Parathyroid adenoma (tissue), 2 donors: ENCODE measurements at regions not wholly inside any gene's neighbourhood (a gene's known extent, or its start where the extent isn't known, plus 50 kb on each side); places are given as distances from the start of the nearest gene placed in this dataset.

ENCODE experiments used
- H2AFZ ChIP-seq: fragments of 300-600 bp; sonication (generic); one replicate; pipeline ENCODE4 v1.7.0; 2017; ENCODE audit warnings: antibody characterized with exemption, mild to moderate bottlenecking
- H3K27ac ChIP-seq: fragments of 300-600 bp; sonication (generic); one replicate; pipeline ENCODE4 v1.7.0; 2017
- H3K27me3 ChIP-seq: fragments of 300-600 bp; sonication (generic); one replicate; pipeline ENCODE4 v1.7.0; 2017; ENCODE audit warnings: low read length; ENCODE audit not compliant: control insufficient read depth, insufficient read depth
- H3K36me3 ChIP-seq: fragments of 300-600 bp; sonication (generic); one replicate; pipeline ENCODE4 v1.7.0; 2017; ENCODE audit warnings: low read length; ENCODE audit not compliant: control insufficient read depth, insufficient read depth
- H3K4me1 ChIP-seq: fragments of 300-600 bp; sonication (generic); one replicate; pipeline ENCODE4 v1.7.0; 2017; ENCODE audit warnings: control low read depth
- H3K4me2 ChIP-seq: fragments of 300-600 bp; sonication (generic); one replicate; pipeline ENCODE4 v1.7.0; 2017; ENCODE audit warnings: low read length
- H3K4me3 ChIP-seq: fragments of 300-600 bp; sonication (generic); one replicate; pipeline ENCODE4 v1.7.0; 2017; ENCODE audit warnings: low read depth, low read length
- H3K79me2 ChIP-seq: fragments of 300-600 bp; sonication (generic); one replicate; pipeline ENCODE4 v1.7.0; 2017; ENCODE audit warnings: control low read depth
- H3K9ac ChIP-seq: fragments of 300-600 bp; sonication (generic); one replicate; pipeline ENCODE4 v1.7.0; 2017; ENCODE audit warnings: mild to moderate bottlenecking
- H3K9me3 ChIP-seq: fragments of 300-600 bp; sonication (generic); one replicate; pipeline ENCODE4 v1.7.0; 2017; ENCODE audit warnings: low read length; ENCODE audit not compliant: control insufficient read depth
- TF ChIP-seq, protein P1 (sequence below): fragments of 300-600 bp; sonication (generic); IDR thresholded peaks from one replicate; pipeline ENCODE4 v1.7.0; 2017; ENCODE audit warnings: antibody characterized with exemption, mild to moderate bottlenecking
- donor health status: primary hyperparathyroidism.

GRCh38 chr5:106730912-106731311 lies 939.8 kb downstream of the EFNA5 start:
- Histone ChIP-seq H3K4me2 (no peak overlapping the region), H3K36me3 (no peaks in the 10 kb centered on the region), H3K27me3 (no peaks in the 10 kb centered on the region), H2AFZ (no peak overlapping the region), H3K27ac (no peak overlapping the region), H3K4me3 (no peak overlapping the region), H3K79me2 (no peaks in the 10 kb centered on the region), H3K9ac (no peak overlapping the region), H3K9me3 (peaks cover 8% of the 10 kb centered on the region), H3K4me1 (no peaks in the 10 kb centered on the region)
- TF ChIP-seq, protein P1, sequence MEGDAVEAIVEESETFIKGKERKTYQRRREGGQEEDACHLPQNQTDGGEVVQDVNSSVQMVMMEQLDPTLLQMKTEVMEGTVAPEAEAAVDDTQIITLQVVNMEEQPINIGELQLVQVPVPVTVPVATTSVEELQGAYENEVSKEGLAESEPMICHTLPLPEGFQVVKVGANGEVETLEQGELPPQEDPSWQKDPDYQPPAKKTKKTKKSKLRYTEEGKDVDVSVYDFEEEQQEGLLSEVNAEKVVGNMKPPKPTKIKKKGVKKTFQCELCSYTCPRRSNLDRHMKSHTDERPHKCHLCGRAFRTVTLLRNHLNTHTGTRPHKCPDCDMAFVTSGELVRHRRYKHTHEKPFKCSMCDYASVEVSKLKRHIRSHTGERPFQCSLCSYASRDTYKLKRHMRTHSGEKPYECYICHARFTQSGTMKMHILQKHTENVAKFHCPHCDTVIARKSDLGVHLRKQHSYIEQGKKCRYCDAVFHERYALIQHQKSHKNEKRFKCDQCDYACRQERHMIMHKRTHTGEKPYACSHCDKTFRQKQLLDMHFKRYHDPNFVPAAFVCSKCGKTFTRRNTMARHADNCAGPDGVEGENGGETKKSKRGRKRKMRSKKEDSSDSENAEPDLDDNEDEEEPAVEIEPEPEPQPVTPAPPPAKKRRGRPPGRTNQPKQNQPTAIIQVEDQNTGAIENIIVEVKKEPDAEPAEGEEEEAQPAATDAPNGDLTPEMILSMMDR, result no peak

DNA sequence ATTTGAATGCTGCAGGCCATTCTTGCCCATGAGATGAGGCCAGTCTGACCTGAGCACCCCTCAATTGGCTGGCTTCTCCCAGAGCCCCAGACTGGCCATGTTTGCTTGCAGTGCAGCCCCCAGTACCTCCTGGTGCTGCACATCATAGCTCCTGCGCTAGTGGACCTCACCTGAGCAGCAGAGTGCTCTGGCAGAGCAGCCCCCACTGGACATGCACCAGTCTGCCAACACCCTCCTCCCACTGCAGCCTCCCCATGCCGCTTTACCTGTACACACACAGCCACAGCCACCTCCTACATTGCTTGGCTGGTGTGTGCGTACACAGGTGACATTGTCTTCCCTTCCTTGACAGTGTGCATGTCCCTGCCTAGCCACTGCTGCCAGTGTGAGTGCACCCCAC lies 940.2 kb downstream of the EFNA5 start:
- H3K4me3 ChIP-seq, result no peak overlapping the region
- H2AFZ ChIP-seq, result no peak overlapping the region
- no peak overlapping the region for H3K9ac ChIP-seq
- no peaks in the 10 kb centered on the region for H3K4me1 ChIP-seq
- no peaks in the 10 kb centered on the region for H3K27me3 ChIP-seq
- TF ChIP-seq, protein P1, result no peak
- no peaks in the 10 kb centered on the region for H3K36me3 ChIP-seq
- H3K4me2 ChIP-seq, result no peak overlapping the region
- peaks cover 8% of the 10 kb centered on the region for H3K9me3 ChIP-seq
- H3K79me2 ChIP-seq, result no peaks in the 10 kb centered on the region
- no peak overlapping the region for H3K27ac ChIP-seq

DNA sequence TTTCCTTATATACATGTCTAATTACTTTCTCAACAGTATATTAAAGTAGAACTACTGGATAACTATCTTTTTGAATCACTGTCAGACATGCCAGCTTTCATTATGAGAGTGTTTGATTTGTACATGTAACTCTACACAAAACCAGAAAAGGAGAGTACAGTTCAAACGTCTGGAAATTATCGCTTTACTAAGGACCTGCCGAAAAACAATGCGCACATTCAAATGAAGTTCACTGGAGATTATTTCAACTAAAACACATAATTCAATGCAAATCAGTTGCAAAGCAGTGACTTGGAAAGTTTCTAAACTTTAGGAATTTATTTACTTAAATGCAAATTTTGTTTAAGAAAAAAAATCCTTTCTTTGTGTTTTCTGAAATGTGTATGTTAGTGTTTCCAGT lies 942.5 kb downstream of the EFNA5 start:
- no peak overlapping the region for H2AFZ ChIP-seq
- H3K9me3 ChIP-seq, result peaks cover 8% of the 10 kb centered on the region
- H3K4me2 ChIP-seq, result no peak overlapping the region
- H3K27ac ChIP-seq, result no peak overlapping the region
- TF ChIP-seq, protein P1, result no peak
- H3K4me1 ChIP-seq, result no peaks in the 10 kb centered on the region
- H3K79me2 ChIP-seq, result no peaks in the 10 kb centered on the region
- no peaks in the 10 kb centered on the region for H3K27me3 ChIP-seq
- H3K9ac ChIP-seq, result no peak overlapping the region
- no peaks in the 10 kb centered on the region for H3K36me3 ChIP-seq
- H3K4me3 ChIP-seq, result no peak overlapping the region

DNA sequence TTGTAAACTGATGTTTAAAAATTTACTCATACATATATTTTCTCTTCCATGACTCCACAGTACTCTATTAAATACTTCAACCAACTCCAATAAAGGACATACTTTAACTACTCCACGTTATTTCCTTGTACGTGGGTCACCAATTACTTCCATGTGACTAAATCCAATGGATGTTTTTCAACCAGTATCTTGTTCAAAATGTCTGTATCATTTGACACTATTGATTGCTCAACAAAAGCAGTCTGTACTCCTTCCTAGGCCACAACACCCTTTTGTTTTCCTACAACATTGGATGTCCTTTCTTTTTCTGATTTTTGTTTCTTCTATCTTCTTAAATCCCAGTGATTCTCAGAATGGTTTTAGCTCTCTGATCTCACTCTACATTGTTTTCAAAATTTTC lies 943.7 kb downstream of the EFNA5 start:
- H3K9ac ChIP-seq, result no peak overlapping the region
- H3K36me3 ChIP-seq, result no peaks in the 10 kb centered on the region
- H3K4me3 ChIP-seq, result no peak overlapping the region
- no peak overlapping the region for H3K27ac ChIP-seq
- no peaks in the 10 kb centered on the region for H3K79me2 ChIP-seq
- no peaks in the 10 kb centered on the region for H3K27me3 ChIP-seq
- TF ChIP-seq, protein P1, result no peak
- no peak overlapping the region for H2AFZ ChIP-seq
- no peak overlapping the region for H3K4me2 ChIP-seq
- no peaks in the 10 kb centered on the region for H3K4me1 ChIP-seq
- peaks cover under 1% of the 10 kb centered on the region for H3K9me3 ChIP-seq

GRCh38 chr5:106720367-106720766 lies 950.4 kb downstream of the EFNA5 start:
- Histone ChIP-seq H3K27me3 (no peaks in the 10 kb centered on the region), H3K4me1 (no peaks in the 10 kb centered on the region)
- TF ChIP-seq, protein P1, result no peak

More at GRCh38 chr5:106720367-106720766, 950.4 kb downstream of the EFNA5 start:
- Histone ChIP-seq H3K4me2 (no peak overlapping the region), H3K9ac (no peak overlapping the region), H3K4me3 (no peak overlapping the region), H3K9me3 (no peaks in the 10 kb centered on the region), H3K36me3 (no peaks in the 10 kb centered on the region), H3K27ac (no peak overlapping the region), H3K79me2 (no peaks in the 10 kb centered on the region), H2AFZ (no peak overlapping the region)
